Esophagus muscularis mucosa (tissue), 3 donors: ENCODE measurements at regions not wholly inside any gene's neighbourhood (a gene's known extent, or its start where the extent isn't known, plus 50 kb on each side); places are given as distances from the start of the nearest gene placed in this dataset.

Experiments
- POLR2AphosphoS5 ChIP-seq, 2 donors: sonication (generic); formaldehyde crosslinking; IDR thresholded peaks; one replicate each; pipeline ENCODE4 v1.6.1; 2017; ENCODE audit warnings: antibody characterized with exemption in 2 of 2
- TF ChIP-seq, protein P1 (sequence below), 3 experiments: fragments of 200-600 bp in 2 of 3; fragments of 450-650 bp in 1 of 3; sonication (generic) in 2 of 3; IDR thresholded peaks; one replicate each; pipeline ENCODE4 v1.5.1; 2017 to 2019; ENCODE audit warnings: antibody characterized with exemption in 3 of 3, mild to moderate bottlenecking in 2 of 3, moderate library complexity in 1 of 3

GRCh38 chr2:58644451-58644850 lies 403.3 kb upstream of the FANCL start:
- TF ChIP-seq, protein P1, sequence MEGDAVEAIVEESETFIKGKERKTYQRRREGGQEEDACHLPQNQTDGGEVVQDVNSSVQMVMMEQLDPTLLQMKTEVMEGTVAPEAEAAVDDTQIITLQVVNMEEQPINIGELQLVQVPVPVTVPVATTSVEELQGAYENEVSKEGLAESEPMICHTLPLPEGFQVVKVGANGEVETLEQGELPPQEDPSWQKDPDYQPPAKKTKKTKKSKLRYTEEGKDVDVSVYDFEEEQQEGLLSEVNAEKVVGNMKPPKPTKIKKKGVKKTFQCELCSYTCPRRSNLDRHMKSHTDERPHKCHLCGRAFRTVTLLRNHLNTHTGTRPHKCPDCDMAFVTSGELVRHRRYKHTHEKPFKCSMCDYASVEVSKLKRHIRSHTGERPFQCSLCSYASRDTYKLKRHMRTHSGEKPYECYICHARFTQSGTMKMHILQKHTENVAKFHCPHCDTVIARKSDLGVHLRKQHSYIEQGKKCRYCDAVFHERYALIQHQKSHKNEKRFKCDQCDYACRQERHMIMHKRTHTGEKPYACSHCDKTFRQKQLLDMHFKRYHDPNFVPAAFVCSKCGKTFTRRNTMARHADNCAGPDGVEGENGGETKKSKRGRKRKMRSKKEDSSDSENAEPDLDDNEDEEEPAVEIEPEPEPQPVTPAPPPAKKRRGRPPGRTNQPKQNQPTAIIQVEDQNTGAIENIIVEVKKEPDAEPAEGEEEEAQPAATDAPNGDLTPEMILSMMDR (IDR thresholded peaks at IDR 0.05): no peak
- no peak for TF ChIP-seq POLR2AphosphoS5 (IDR thresholded peaks at IDR 0.05)
